GM19023 (cell line): ENCODE measurements at regions not wholly inside any gene's neighbourhood (a gene's known extent, or its start where the extent isn't known, plus 50 kb on each side); places are given as distances from the start of the nearest gene placed in this dataset.

ENCODE experiments used
- ATAC-seq: cut with Tn5 transposase; IDR thresholded peaks from one replicate; pipeline ENCODE4 v1.9.1; 2021; ENCODE audit warnings: mild to moderate bottlenecking, moderate library complexity; ENCODE audit not compliant: unreplicated experiment

DNA sequence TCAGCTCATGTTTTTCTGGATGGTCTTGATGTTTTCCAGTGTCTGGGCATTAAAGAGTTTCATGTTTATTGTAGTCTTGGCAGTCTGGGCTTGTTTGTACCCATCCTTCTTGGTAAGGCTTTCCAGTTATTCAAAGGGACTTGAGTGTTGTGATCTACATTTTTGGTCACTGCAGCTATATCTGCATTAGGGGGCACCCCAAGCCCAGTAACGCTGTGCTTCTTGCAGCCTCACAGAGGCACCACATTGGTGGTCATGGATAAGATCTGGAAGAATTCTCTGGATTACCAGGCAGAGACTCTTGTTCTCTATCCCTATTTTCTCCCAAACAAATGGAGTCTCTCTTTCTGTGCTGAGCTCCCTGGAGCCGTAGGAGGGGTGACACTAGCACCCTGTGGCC is 451.5 kb upstream of the FAT3 start:
- no peak for ATAC-seq

DNA sequence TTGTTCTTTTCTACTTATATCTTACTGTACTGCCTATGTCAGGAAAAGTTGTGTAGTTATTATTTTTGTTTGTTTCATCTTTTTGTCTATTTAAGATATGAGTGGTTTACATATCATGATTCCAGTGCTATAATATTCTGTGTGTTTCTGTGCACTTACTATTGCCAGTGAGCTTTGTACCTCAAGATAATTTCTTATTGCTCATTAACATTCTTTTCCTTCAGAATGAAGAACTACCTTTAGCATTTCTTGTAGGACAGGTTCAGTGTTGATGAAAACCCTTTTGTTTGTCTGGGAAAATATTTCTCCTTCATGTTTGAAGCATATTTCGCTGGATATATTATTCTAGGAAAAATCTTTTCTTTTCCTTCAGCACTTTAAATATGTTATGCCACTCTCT is 452.7 kb upstream of the FAT3 start:
- ATAC-seq: no peak

DNA sequence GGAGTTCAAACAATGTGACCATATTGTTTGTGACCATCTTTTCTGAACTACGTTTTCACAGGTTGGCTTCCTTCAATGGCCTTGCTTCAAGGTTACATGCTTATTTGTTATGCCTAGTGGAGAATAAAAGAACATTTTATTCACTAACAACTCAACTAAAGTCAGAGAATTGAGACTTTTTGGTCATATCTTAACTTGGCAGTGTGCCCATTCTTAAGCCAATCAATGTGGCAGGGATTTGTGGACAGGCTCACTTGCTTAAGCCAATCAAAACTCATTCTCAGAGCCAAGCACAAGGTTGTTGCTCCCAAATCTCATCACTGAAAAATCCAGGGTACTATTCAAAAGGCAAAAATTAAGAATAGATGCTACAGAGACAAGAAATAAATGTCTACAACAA is 455.8 kb upstream of the FAT3 start:
- no peak for ATAC-seq

DNA sequence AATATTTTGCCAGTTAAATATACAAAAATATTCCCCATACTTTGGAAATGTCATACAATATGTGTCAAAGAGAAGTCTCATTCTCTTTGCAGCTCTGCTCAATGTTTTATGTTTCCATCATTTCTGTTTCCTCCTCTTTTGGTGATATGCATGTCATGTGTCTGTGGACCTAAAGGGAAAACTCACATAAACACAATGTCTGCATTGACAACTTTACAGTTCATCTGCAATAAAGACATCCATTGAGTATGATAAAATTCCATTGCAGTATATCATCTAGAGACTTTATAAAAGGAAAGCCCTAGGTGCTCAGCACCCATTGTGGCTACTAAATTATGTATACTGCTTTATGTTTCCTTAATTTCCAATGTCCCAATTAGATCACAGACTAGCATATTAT is 461.3 kb upstream of the FAT3 start:
- no peak for ATAC-seq

DNA sequence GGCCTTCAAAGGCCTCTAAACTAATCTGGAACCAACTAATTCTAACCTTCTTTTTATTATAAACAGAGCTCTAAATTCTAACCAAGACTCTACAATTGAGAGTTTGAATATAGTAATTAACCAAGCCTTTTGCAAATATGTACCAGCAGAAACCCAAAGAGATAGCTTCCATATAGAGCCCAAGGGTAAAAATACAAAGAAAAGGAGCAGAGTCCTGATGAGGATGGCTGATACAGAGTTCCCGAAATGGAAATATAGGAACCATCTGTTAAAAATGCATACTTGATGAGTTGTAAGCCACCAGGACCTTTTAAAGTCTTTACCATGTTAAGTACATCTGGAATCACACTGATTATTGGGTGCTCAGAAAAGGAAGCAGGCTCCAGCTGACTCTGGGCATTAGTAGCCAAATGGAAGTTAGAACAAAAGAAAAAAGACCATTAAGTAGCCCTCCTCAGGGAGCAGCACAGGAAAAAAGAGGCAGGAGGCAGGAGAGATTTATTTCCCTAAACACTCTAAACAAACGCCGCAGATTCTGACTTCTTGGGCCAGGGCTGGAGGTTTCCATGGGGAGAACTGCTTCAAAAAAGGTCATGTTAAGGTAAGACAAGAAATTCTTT is 463.1 kb upstream of the FAT3 start:
- no peak for ATAC-seq

DNA sequence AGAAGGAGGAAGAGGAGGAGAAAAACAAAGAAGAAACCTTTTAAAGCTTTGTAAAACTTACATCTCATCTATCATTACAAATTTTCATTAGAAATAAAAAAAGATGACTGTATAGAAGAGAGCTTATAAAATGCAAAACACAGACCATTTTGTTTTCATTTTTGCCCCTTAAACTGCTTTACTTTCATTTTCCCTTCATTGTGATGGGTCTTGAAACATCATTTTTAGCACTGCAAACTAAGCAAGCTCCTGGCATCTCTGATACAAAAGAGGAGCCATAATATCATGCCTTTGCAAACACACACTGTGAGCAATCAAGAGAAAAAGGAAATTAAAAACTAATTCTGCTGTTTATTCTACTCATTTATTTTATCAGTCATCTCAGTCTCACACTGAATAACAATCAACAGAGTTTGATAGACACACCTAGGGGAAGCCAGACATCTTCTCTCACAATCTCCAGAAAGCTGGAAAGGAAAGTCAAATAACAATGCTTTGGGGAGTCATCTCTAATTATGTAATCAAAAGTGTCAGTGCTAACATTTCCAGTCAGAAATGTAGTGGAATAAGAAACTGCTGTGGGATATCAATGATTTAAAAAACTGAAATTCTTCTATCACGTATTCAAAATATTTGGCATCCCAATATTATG is 467.7 kb upstream of the FAT3 start:
- no peak for ATAC-seq

DNA sequence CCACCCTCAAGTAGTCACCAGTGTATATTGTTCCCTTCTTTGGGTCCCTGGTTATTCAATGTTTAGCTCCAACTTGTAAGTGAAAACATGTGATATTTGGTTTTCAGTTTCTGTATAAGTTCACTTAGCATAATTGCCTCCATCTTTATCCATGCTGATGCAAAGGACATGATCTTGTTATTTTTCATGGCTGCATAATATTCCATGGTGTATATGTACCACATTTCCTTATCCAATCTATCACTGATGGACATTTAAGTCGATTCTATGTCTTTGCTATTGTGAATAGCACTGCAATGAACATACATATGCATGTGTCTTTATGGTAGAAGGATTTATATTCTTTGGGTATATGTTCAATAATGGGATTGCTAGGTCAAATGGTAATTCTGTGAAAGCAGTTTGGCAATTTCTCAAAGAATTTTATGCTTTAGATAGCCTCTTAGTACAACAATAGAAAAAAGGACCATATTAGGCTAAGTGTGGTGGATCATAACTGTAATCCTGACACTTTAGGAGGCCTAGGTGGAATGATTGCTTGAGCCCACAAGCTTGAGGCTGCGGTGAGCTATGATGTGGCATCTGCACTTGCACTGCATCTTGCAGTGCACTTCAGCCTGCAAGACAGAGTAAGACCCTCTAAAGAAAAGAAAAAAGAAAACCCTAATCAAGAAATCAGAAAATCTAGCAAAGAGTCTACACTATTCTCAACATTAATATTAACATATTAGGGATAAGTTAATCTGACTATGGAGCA is 468.5 kb upstream of the FAT3 start:
- ATAC-seq: no peak

DNA sequence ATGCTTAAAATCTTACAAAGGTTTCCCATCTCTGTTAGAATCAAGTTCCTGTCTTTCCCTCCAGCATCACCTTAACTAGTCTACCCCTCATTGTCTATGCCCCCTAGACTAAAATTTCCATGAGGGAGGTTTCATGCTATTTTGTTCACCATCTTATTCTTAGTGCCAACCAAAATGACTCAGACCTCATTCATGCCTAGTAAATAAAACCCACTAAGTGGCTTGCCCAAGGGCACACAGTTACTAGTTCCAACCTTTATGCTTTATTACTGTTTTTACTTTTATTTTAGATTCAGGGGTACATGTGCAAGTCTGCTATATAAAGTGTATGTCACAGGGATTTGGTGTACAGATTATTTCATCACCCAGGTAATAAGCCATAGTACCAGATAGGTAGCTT is 469.1 kb upstream of the FAT3 start:
- no peak for ATAC-seq

DNA sequence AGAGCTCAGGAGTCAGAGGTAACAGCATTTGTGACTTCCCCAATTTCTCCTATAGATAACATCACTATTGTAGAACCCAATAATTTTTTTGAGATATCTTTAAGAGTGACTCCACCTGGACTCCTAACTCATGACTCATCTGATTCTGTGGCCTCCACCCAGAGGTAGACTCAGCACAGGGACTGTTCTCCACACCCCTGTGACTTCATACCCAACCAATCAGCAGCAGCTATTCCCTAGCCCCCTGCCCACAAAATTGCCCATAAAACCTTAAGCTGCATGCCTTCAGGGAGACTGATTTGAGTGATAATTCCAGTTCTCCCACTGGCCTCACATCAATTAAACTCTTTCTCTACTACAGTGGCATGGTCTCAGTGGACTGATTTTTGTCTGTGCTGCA is 475.4 kb upstream of the FAT3 start:
- ATAC-seq: no peak

DNA sequence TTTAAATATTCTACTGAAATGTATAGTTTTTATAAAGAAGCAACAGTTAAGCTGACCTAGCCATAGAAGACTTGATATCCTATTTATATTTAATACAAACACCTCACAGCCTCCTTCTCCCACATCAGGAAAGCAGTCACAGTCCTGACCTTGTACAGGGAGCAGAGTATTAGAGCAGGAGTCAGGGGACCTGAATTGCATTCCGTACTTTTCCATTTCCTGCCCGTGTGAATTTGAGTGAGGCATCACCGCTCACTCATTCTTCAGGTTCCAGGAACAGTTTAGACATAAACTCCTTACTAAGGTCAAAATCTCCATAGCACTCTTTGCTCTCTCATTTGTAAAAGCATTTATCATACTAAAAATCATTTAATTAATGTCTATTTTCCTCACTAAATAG is 482.5 kb upstream of the FAT3 start:
- no peak for ATAC-seq

DNA sequence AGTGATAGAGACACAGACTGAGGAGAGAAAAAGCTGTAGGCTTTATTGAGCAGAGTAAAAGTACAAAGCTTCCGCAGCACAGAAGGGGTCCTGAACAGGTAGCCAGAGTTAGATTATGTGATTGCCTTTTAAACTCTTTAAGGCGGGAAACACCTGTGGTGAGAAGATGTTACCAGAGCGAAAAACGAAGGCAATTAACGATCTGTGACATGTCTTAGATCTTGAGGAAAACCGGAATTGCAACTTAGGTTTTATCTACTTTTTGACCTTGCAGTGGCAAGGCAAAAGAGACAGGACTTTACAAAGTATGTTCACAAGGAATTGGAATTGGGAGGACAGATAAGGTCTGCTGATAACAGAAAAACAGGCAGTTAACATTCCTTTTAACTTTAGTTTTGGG is 493.6 kb upstream of the FAT3 start:
- no peak for ATAC-seq

DNA sequence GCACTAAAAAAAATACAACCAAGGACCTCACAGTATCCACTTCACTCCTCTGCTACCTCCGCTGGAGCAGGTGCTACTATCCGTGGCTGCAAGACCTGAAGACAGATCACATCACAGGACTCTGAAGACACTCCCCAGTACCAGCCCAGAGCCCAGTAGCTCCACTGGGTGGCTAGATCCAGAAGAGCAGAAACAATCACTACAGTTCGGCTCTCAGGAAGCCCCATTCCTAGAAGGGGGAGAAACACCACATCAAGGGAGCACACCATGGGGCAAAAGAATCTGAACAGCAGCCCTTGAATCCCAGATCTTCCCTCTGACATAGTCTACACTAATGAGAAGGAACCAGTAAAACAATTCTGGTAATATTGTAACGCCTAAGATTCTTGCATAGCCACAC is 494.0 kb upstream of the FAT3 start:
- ATAC-seq: no peak

DNA sequence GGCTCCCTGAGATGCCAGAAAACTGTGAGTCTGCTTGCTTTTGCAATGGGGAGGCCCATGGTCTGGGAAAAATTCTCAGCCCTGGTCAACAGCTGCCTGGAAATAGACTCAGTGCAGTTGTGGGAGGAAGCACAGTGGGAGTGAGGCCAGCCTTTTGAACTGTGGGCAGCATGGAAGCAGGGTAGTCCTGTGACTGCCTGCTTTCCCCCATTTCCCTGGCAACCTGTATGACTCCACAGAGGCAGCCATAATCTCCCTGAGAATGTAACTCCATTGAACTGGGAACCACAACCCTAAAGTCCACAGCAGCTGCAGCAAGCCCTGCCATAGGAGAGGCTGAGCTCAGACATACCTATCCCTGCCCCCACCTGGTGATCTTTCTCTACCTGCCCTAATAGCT is 494.6 kb upstream of the FAT3 start:
- no peak for ATAC-seq

DNA sequence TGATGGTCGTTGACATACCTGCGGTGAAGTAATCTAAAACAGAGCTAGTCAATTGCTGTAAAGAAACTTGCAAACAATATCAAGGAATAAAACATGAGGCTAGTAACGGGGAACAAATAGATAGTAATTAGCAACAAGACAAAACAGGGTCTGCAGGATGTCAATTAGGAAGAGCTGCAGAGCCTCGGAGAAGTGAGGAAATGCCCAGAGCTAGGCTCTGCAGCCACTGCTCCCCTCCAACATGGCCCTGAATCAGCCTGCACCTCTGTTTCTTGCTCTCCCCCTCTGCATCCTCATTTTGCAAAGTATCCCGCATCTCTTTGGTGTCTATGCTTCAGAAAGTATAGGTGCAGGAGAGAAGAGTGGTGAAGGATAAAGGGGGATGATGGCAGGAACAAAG is 507.4 kb upstream of the FAT3 start:
- no peak for ATAC-seq

DNA sequence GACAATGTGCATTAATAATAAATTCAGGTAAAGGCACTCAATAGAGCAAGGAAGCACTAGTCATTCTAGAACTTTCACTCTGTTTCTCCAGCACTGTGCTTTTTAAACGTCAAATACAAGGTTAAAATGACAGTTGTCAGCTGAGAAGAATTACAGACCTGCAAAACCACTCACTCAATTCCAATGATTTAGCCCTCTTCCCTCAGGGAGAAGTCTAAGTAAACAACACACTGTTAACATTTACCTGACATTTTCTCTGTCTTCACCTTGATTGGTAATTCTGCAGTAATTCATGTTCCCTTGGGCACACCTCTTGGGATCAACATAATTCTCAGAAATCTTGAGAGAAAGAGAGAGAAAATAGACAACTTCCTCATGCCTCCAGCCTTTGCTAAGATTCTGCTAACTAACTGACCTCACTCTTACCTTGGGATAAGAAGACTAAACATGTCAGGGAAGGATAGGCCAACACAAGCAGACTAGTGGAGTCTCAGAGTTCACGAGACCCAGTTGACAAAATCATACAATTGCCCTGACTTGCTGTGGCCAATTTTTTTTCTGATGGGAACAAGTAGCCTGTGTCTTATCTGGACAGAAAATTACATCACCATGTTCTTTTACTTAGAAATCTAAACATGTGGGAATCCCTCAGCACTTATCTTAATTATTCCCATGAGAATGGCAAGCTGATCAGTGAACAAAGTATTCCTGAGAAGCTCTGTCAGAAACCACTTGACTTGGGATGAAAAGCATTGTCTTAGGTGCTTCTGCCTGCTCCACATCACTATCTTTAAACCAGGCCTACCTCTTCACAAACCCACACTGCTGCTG is 516.8 kb upstream of the FAT3 start:
- no peak for ATAC-seq

DNA sequence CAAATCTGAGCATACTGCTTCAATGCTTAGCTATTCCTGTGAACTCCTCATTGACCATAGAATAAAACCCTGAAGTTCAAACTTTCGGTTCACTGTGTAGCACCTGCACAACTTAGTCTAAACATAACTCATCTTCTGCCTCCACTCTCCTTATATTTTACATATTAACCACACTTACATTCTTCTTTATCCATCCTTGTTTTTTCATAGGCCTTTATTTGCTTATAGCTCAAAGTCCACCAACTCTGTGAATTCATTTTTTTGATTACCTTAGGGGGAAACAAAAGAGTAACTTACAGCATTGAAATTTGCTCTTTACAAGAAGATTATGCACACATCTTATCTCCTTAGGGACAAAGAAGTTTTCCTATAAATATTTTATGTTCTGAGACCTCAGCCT is 521.6 kb upstream of the FAT3 start:
- ATAC-seq: no peak

DNA sequence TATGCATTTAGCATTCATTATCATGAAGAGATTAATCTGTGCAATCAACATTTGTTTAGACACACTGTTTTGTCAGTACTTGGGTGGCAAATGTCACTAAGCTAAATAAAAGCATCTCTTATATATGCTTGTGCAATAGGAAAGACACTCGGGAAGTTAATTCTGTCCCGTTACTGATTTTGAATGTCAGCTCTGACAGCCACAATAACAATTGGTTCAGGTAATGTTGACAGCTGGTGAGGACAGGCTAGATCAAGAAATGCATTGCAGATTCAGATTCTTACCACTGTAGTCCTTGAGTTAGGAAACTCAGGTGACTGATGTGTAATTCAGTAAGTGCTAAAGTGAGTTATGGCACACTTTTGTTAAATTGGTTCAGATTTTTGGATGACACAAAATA is 523.8 kb upstream of the FAT3 start:
- ATAC-seq: no peak

DNA sequence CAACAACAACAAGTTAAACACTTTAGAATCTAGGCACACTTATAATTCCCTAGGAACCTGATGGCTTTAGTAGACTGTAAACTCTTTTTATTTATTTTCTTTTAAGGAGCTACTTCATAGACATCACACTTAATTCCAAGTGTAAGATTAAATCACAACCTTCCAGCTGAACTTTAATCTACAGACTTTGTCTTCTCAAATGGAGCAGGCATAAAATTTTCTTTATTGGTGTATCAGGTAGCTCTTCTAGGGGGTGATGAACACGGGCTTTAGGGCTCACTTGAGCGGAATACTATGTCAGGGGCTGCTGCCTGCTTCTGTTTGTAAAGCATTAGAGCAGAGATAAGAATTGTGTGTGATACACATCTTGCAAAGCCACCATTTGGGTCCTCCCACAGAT is 525.8 kb upstream of the FAT3 start:
- no peak for ATAC-seq

DNA sequence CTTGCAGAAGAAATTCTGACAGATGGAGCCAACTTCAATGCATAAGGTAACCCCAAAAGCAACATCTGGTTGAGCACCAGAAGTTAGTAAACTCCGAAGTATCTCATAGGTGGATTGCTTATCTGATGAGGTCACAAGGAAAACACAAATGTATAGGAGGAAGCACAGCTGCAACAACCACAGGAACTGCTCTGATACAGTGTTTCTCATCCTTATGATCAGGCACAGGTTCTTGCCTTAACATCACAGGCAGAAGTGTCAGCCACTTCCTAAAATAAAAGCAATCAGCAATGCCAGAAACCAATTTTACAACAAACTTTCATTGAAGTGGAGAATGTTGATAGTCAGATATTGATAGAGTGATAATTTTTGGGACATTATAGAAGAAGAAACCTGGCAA is 530.3 kb upstream of the FAT3 start:
- ATAC-seq: no peak

DNA sequence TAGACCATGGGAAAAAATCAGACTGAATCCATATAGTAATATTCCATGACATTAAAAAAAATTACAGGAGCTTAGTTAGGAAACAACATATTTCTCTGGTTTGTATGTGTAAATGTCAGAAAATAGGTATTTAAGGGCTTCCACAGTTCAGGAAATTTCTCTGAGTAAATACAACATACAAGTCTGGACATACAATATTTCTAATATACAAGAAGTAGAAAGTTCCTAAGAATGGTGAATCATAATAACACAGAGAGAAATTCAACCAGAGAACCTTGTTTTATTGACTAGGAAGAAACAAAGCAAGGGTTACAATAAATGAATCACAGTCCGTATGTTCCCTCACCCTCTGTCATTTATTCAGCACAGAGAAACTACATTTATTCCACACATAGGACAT is 532.7 kb upstream of the FAT3 start:
- ATAC-seq: no peak

DNA sequence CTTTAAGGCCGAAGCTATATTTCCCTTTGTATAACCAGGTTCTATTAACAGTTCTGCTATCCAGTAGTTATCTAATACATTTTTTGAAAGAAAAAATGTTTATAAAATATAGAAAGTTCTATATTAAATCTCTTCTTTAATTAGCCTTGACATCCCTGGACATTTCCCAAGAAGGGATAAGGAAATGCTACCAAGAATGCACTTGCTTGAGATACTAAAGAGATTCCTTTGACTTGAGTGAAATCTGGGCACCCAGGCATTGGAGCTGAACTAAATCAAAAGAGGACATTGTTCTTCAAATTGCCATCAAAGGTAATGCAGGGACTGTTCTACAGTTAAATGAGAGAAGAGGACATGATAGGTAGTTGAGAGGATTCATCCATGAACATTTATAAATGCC is 535.9 kb upstream of the FAT3 start:
- no peak for ATAC-seq

DNA sequence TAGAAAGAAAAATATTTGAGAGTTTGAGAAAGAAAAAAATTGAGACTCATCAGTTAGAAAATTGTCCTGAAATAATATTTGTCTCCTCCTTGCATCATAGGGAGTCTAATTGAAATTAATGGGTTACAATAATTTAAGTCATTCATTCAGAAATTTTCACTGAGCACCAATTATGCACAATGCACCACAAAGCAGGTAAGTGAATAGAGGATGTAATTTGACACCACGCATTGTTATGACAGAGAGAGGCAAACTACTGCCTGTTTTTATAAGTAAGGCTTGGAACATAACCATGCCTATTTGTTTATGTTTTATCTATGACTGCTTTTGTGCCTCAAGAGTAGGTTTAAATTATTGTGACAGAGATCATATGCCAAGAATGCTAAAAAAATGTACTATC is 537.9 kb upstream of the FAT3 start:
- ATAC-seq: no peak
